B cell (primary cell): ENCODE measurements at regions not wholly inside any gene's neighbourhood (a gene's known extent, or its start where the extent isn't known, plus 50 kb on each side); places are given as distances from the start of the nearest gene placed in this dataset.

Experiments used
- CTCF ChIP-seq: fragments of 200-600 bp; IDR thresholded peaks from one replicate; pipeline ENCODE4 v1.8.0; 2022; ENCODE audit warnings: antibody characterized with exemption, mild to moderate bottlenecking
- EZH2 ChIP-seq: IDR thresholded peaks from 2 replicates; pipeline ENCODE4 v1.6.1; 2012; ENCODE audit warnings: borderline replicate concordance, low read depth, mild to moderate bottlenecking, moderate library complexity, low read length; ENCODE audit not compliant: insufficient read depth, poor library complexity, severe bottlenecking

- no peak for TF ChIP-seq CTCF
- TF ChIP-seq EZH2, result no peak
Measured at GRCh38 chr11:116167706-116168458, 604.9 kb downstream of the BUD13 start.
